ENCODE measurements at regions not wholly inside any gene's neighbourhood (a gene's known extent, or its start where the extent isn't known, plus 50 kb on each side); places are given as distances from the start of the nearest gene placed in this dataset.

DNA sequence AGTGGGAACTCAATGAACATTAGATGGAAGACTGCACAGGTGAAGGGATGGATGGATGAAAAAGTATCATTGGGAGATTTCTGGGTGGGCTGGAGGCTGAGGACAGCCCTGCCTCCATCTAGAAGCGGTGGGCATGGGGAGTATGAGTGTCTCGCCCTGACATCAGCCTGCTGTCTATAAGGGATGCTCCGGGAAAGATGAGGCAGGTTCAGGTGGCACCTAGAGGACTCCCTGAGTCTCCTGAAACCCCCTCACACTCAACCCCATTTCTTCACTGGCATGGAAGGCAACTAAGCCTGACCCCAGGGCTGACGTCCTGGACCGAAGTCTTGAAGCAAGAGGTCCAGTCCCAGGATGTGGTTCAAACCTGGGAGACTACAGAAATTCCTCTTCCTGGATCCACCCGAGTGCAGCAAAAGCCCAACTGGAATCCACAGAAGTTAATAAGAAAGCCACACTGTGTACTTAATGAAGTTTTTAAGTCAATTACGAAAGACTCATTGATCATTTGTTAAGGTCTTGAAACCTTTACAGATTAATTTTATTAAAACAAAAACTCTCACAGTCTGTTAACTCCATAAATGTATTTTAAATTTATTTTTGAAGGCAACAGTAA is 238.8 kb downstream of the EMX2 start:
- no peak overlapping the region for H3K27ac ChIP-seq
- TF ChIP-seq, protein P1, sequence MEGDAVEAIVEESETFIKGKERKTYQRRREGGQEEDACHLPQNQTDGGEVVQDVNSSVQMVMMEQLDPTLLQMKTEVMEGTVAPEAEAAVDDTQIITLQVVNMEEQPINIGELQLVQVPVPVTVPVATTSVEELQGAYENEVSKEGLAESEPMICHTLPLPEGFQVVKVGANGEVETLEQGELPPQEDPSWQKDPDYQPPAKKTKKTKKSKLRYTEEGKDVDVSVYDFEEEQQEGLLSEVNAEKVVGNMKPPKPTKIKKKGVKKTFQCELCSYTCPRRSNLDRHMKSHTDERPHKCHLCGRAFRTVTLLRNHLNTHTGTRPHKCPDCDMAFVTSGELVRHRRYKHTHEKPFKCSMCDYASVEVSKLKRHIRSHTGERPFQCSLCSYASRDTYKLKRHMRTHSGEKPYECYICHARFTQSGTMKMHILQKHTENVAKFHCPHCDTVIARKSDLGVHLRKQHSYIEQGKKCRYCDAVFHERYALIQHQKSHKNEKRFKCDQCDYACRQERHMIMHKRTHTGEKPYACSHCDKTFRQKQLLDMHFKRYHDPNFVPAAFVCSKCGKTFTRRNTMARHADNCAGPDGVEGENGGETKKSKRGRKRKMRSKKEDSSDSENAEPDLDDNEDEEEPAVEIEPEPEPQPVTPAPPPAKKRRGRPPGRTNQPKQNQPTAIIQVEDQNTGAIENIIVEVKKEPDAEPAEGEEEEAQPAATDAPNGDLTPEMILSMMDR (IDR thresholded peaks at IDR 0.05) = no peak
- no peak for DNase-seq (ENCODE audit: low spot score)
- no peak overlapping the region for H3K4me3 ChIP-seq

GRCh38 chr10:117782276-117782675 is 239.7 kb downstream of the EMX2 start:
- H3K4me3 ChIP-seq = no peak overlapping the region
- H3K27ac ChIP-seq = no peak overlapping the region
- TF ChIP-seq, protein P1 (IDR thresholded peaks at IDR 0.05) = no peak
- DNase-seq (ENCODE audit: low spot score) = no peak

DNA sequence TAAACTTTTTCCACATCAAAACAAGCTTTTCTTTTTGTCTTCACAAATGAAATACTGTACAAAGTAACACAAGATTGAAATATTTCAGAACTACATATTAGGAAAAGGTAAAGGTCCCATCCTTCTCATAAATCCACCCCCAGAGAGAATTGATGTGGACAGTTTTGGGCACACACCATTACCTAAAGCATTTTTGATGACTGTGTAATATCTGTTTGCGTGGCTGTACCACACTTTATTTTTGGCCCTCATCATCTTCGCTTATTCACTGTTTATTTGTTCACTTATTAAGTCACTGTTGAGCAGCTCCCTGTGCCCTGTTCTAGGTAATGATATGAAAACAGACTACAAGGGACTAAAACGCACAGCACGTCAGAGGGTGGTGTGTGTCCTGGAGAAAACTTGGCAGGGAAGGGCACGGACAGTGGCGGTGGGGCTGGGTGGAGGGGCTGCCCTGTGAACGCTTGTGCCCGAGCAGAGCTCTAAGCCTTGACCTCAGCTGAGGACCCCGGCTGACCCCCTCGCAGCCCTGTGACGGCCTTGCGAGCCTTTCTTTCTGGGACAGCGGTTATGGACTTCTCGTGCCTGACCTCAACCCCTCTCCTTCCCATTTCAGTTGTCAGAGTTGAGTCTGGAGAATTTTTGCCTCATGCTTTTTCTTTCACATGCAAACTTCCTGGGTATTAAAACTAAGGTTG is 241.3 kb downstream of the EMX2 start:
- Histone ChIP-seq H3K27ac (no peak overlapping the region), H3K4me3 (no peak overlapping the region)
- TF ChIP-seq, protein P1 (IDR thresholded peaks at IDR 0.05) = no peak
- DNase-seq (ENCODE audit: low spot score) = no peak

DNA sequence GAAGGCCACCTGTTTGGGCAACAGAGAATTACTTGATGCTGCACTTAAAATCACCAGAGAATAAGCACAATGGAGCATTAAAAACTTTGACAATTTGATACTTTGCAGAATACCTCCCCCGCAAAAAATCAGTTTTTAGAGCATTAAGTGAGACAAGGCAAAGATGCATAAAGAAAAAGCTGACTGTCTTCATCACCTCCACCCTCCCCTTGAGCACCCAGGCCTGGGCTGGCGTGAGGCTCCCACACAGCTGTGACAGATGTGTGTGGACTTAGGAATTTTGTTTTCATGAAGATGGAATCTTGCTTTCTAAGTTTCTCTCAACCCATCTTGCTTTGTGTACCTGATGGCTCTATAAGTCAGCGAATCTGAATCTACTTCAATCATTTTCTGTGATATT is 242.2 kb downstream of the EMX2 start:
- no peak for DNase-seq (ENCODE audit: low spot score)
- H3K27ac ChIP-seq = no peak overlapping the region
- TF ChIP-seq, protein P1 (IDR thresholded peaks at IDR 0.05) = no peak
- H3K4me3 ChIP-seq = no peak overlapping the region

DNA sequence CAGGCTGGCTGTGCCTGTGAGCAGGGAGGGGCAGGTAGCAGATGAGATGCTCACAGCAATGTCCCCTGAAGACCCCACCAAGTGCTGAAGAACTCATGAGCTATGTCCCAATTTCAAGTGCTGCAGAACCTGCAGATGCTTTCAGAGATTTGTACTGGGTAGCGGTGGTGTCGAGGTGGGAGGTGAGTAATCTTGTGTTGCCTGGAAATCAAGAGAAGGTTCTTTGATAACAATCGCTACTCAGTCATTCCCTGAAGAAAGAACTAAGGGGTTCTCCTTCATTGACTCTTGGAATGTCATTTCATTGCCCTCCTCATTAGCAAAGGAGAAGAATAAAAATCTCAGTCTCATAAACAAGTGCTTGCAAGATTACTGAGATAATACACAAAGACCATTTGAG is 246.4 kb downstream of the EMX2 start:
- Histone ChIP-seq H3K4me3 (no peak overlapping the region), H3K27ac (no peak overlapping the region)
- TF ChIP-seq, protein P1 (IDR thresholded peaks at IDR 0.05) = no peak
- DNase-seq (ENCODE audit: low spot score) = no peak

GRCh38 chr10:117790179-117790578 is 247.6 kb downstream of the EMX2 start:
- DNase-seq (ENCODE audit: low spot score) = no peak
- Histone ChIP-seq H3K27ac (no peak overlapping the region), H3K4me3 (no peak overlapping the region)
- TF ChIP-seq, protein P1 (IDR thresholded peaks at IDR 0.05) = no peak

DNA sequence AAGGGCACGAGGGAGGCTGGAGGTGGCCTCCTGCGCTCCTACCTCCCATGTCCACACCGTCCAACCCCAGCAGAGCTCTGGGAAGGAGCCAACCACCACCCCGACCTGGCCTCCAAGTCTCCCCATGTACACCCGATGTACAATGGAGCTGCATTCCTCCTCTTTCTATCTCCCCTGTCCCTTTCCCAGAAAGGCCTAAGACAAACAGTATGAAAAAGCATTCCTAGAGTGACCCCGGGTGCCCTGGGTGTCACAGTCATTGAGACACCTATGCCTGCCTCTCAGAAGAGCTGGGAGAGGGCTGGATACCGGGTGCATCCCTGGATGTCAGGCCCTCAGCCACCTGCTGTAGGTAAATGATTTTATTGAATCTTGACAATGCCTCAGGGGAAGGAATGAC is 248.1 kb downstream of the EMX2 start:
- H3K27ac ChIP-seq = no peak overlapping the region
- DNase-seq (ENCODE audit: low spot score) = no peak
- H3K4me3 ChIP-seq = no peak overlapping the region
- TF ChIP-seq, protein P1 (IDR thresholded peaks at IDR 0.05) = no peak

All from coronary artery (tissue), 2 donors.